ENCODE measurements at regions not wholly inside any gene's neighbourhood (a gene's known extent, or its start where the extent isn't known, plus 50 kb on each side); places are given as distances from the start of the nearest gene placed in this dataset.

DNA sequence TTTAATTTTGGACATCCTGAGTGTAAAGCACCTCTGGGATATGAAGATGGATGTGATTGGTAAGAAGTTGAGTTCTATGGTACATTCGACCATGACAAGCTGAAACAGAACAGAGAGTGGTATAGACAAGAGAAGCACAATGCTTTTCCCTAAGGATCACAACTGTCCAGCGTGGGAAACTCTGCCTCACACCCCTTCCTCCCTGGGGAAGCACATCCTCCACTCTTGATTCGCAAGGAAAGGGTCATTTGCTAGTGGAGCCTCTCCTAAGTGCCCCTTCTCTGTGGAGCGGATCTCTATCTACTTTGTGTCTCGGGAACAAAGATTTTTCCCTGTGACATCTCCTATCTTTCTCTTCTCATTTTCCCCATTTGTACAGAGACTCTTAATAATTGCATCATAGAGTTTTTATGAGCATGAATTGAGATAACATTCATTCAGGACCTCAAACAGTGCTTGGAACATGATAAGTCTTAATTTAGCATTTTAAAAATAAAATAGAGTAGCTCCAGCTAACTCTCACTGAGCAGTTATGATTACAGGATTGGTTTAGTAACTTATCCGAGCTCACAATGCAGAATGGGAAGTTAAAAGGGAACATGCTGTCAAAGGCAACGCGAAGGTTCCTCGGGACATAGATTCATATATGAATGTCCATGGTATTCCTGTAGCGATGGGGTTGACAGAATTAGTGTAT, 775.2 kb downstream of the C6orf118 start:
- DNase-seq, result no peak

DNA sequence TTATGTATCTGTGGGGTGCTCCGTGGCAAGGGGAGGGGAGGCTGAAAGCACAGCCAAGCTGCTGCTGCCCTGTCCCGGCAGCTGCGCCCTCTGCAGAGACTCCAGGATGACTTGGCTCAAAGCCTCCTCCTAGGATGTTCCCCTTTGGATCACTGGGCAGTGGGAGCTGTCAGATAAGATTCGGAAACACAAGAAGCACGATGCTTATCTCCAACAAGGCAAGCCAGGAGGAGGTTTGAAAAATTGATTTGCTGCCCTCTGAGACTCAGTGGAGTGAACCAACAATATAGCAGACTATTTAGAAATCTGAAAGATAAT, 776.4 kb downstream of the C6orf118 start:
- no peak for DNase-seq

GRCh38 chr6:164532198-164533044, 777.0 kb downstream of the C6orf118 start:
- DNase-seq, result peak in 2 of 3 experiments; percentile 9 to 55

- no peak for DNase-seq
Observed at GRCh38 chr6:164531736-164532135, 777.7 kb downstream of the C6orf118 start.

GRCh38 chr6:164528539-164528938, 780.9 kb downstream of the C6orf118 start:
- no peak for DNase-seq

- no peak for DNase-seq
Observed at GRCh38 chr6:164523087-164523654, 786.2 kb downstream of the C6orf118 start.

GRCh38 chr6:164520916-164521315, 788.5 kb downstream of the C6orf118 start:
- no peak for DNase-seq

GRCh38 chr6:164507206-164507940, 802.0 kb downstream of the C6orf118 start:
- no peak for DNase-seq

DNA sequence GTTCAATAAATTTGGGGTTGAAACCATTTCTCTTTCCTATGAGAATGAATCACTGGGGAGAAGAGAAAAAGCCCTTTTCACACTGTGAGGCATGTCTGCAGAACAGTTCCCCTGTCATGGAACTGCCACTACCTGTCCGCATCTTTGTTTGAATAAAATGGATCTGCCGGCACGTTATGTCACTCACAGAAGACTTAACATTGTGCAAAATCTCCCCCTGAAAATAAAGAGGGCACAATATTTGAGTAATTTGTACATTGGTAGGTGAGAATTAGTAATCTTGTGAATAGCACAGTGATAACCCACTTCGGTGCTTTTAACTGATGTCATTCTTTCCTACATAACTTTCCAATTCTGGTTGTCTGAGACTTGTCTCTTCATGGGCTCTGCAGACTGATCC, 804.0 kb downstream of the C6orf118 start:
- DNase-seq, result no peak

DNA sequence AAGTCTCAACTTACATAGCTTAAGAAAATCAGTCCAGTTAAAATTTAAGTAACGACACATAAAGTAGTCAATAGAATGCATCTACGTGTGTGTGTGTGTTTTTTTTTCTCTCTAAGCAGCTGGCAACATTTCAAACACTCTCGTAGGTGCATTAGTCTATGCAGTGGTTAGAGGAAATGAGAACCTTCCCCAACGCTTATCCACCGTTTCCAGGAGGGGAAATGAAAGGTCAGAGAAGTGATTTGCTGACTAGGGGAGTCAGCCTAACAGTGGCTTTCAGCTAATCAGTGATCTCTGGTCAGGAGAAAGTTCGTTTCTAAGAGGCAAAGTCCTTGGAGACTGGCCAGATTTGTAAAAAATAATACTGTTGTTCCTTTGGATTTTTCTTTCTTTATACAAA, 806.6 kb downstream of the C6orf118 start:
- peak in 2 of 3 experiments; percentile 2 to 48 for DNase-seq

- no peak for DNase-seq
Observed at GRCh38 chr6:164495882-164496495, 813.4 kb downstream of the C6orf118 start.

- DNase-seq, result no peak
Observed at GRCh38 chr6:164478426-164478825, 831.0 kb downstream of the C6orf118 start.

GRCh38 chr6:164477790-164478189, 831.6 kb downstream of the C6orf118 start:
- DNase-seq, result no peak

DNA sequence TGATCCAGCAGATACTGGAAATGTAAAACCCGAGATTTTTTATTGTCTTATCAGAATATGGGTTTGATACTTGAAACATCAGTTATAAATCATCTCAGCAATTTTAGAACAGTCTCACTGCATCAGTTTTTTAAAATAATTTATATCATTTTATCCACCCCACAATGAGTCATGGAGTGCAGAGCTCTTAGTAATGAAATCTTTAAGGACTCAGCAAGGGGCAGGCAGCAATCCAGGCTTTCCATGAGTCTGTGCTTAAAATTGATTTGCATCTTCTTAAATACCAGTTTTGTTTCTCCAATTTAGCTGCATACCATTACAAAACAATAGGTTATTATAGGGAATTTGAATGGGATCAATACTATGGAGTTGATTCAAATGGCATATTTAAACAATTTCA, 832.3 kb downstream of the C6orf118 start:
- no peak for DNase-seq

- no peak for DNase-seq
Observed at GRCh38 chr6:164469276-164469949, 840.0 kb downstream of the C6orf118 start.

GRCh38 chr6:164455835-164456234, 853.6 kb downstream of the C6orf118 start:
- DNase-seq, result no peak

DNA sequence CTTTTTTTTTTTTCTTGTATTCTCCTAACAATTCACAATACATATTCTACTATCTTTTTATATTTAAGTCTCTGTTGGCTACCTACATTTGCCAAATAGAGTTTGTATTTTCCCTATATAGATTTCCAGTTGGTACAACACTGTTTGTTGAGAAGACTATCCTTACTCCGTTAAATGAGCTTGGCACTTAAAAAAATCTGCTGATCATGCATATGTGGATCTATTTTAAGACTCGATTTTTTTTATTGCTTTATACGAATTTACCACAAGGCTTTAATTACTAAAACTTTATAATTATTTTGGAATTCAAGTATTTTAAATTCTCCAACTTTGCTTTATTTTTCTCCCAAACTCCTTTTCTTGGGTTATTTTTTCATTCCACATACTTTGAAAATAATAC, 855.6 kb downstream of the C6orf118 start:
- no peak for DNase-seq

GRCh38 chr6:164442572-164442971, 866.8 kb downstream of the C6orf118 start:
- no peak for DNase-seq

GRCh38 chr6:164439331-164439730, 870.1 kb downstream of the C6orf118 start:
- no peak for DNase-seq

- DNase-seq, result no peak
Observed at GRCh38 chr6:164436976-164437375, 872.4 kb downstream of the C6orf118 start.

DNA sequence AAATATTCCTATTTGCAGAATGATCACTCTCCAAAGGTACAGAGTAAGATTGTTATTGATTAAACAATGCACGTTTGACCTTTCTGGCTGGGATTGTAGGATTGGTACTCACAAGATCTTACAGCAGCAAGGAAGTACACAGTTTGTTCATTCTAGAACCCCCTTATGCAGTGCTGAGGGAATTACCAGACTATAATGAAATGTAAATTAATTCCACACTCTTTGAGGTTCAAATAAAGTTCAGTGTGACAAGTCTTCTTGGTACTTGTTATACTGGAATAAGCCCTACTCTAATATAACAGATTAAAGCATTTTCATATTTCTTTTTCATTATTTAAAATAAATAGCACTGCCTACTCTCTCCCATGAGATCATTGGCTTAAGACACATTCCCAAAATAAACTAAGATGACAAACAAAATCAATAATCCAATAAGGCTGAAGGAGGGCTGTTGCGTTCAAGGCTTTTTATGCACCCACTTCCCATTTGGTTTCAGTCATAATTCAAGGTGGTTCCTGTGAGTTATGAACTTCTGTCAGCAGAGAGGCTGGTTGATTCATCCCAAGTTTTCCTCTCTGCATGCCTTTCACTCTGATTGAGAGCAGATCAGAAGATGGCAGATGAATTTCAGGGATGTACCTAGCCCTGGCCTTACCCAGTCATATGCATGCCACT, 881.5 kb downstream of the C6orf118 start:
- DNase-seq, result no peak

DNA sequence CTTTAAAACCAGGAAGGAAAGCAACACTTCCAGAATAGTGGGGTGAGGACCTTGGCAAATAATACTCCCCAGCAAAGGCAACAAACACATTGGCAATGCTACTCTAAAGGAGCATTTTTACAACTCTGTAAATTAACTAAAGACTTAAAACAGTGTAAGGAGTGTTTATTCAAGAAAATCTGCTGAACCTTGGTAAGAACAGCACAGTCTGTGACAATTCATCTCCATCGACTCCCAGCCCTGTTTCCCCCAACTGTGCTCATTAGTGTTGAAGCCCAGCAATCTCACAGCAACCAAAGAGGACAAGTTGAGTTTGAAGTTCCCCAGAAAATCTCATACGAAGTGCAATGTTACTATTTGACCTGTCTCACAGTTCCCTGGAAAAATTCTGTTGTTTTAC, 884.9 kb downstream of the C6orf118 start:
- DNase-seq, result no peak
